GM11168 (cell line): ENCODE measurements at regions not wholly inside any gene's neighbourhood (a gene's known extent, or its start where the extent isn't known, plus 50 kb on each side); places are given as distances from the start of the nearest gene placed in this dataset.

Experiments
- in situ Hi-C: fragments of 300-500 bp; cut with MboI; formaldehyde crosslinking; loops from one replicate; pipeline ENCODE4 v1.12.0; 2022; ENCODE audit warnings: low sequenced_read_pairs; ENCODE audit not compliant: unreplicated experiment

DNA sequence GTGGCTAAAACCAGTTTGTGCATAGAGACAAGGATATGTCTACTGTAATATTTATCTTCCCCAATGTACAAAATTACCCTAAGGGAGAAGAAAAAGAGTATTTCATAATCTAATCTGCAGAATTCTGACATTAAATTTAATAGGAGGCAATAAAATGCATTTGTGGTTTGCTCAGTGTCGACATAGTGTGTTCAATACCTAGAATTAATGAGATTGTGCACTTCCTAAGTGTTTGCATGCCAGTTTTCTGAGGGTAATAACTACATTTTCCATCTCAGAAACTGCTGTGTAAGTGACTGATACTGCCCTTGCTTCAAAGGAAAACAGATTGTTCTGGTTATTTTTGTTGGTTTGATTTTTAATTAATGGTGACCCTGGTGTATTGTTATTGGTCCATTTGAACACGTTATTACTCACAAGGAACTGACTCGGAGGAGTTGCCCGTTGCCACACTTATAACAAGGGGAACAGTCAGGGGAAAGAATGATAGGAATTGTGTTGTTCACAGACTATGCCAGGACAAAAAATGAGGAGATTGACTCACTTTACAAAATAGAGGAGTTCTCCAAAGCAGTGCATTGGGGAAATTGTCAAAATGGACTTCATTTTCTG is 960.3 kb upstream of the TMEM132C start:
- in situ Hi-C loops, result no loop called here

DNA sequence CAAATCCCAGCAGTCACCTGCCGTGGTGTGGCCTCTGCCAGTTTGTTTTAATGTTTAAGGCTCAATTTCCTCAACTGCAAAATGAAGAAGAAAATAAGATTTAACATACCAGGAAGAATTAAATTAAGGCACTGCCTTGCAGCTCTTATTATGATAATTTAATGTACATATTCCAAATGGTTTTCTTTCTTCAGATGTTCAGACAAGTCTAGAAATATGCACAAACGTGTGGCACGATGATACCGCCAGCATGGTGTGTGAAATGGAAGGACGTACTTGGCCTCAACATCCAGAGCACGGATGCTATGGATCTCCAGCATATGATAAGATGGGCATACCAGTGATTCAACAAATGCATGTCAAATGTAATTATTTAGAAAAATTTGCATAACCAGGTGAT is 959.4 kb upstream of the TMEM132C start:
- in situ Hi-C loops, result no loop called here

DNA sequence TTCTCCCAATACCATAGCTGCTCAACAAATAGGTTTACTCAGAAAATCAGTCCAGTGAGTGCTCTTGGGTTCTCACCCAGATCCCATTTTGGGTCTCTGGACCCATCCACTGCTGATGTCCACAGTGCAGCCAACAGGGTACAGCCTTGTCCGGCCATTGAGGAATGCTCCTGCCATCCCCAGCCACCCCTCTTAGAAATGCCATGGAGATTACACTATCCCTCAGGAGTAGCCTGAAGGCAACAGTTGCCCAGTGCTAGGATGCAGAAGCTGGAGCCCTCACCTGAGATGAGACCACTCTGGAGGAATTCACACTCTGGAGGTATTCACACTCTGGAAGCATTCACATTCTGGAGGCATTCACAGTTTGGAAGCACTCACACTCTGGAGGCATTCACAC is 958.8 kb upstream of the TMEM132C start:
- in situ Hi-C loops, result no loop called here

DNA sequence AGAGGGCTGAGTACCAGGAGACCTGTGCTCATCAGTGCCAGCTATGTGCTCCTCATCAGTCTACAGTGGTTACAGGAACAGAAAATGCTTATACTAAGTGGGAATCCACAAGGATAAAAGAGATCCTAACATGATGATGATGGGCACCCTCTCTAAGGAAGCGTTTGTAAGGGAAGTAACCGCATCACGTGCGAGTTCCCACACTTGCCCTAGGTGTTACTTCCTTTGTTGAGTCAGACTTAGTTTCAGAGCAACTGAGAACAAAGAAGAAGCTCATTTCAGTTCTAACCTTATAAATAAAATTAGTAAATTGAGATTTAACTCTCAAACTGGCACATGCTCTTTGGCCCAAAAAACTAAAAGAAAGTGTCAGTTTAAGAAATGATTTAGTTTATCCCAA is 956.4 kb upstream of the TMEM132C start:
- in situ Hi-C loops, result no loop called here

DNA sequence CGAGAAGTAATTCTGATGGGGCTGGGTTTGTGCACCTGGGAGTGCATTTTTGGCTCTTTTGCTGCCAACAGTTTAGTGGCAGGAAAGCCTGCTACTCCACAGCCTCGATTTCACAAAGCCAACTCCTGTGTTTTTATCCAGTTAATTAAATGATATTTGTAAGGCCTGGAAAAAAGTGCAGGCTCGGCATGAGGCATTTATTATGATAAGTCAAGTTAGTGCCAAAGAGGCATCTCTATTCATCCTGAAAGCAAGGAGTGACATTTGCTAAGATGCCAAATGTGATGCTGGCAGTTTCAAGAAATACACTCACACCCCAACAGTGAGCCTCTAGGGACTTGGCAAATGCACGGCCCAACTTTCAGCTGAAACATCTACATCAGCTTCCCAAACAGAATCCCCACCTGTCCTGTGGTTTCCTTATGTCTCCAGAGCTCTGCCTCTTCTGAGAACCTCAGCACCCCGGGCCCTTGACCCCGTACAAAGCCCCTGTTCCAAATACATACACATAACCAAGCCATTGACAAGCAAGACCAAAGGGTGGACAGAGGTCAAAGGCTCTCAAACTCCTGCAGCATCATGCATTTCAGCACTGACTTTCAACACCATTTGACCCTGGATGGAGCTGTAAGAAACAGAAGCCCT is 955.1 kb upstream of the TMEM132C start:
- in situ Hi-C loops, result no loop called here

DNA sequence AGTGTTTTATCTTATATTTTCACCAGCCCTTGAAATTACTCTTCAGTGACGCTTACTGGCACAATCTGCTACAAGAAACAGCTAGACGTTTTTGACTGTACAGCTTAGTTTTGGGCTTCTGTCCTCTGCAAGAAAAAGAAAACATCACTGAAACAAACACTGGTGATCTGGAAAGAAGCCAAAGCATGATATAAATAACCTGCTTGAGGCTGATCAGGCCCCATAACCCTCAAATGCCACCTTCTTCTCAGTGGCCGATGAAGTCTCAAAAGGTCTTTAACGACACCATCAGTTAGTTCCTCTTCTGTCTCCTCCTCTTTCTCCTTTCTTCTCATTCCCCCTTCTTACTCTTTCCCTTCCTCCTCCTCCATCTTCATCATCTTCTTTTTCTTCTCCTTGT is 942.3 kb upstream of the TMEM132C start:
- in situ Hi-C loops, result no loop called here

DNA sequence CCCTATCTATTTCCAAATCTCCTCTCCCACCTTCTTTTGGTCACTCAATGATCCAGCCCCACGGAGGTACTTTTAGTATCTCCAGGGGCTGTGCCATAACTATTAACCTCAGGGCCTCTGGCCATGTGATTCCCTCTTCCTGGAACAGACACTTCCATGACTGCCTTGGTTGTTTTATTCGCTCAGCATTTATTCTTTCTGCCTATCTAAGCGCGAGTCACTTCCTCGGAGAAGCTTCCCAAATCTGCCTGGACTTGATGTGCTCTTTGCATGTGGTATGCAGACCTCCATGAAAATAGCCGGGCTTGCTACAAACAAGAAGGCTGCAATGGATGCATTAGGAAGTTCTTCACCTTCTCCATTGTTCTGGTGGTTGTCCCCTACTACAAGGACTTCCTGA is 939.0 kb upstream of the TMEM132C start:
- in situ Hi-C loops, result no loop called here

DNA sequence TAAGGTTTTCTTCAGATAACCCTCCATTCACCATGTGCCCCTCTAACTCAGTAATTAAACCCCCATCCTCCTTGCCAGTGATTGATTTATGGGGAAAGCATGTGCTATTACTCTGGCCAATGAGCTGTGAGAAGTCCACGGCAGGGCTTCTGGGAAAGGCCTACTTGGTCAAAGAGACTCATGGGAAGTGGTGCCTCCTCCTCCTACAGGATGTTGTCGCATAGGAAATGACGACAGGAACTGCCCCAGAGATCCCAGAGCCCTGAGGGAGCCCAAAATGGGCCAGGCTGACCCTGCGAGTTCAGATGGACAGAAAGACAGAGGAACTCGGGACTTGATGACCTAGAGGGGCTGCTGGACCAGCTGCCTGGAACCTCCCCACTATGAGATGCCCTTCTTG is 938.1 kb upstream of the TMEM132C start:
- in situ Hi-C loops, result no loop called here

DNA sequence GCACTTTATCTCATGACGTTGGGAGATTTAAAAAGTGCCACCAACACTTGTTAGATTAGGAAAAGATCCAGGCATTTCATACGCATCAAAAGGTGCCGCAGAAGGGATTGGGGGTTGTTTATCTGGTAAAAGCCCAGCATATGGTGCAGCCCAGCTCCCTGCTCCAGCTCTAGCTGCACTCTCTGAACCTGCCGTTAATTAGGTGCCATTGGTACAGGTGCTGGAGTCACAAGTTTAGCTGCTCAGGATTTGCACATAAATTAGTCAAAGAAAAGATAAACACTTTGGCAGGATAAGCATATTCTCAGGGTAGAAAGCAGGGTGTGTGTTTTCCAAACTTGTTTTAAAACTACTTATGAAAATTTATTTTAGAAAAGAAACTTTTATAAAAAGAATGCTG is 932.6 kb upstream of the TMEM132C start:
- in situ Hi-C loops, result no loop called here

DNA sequence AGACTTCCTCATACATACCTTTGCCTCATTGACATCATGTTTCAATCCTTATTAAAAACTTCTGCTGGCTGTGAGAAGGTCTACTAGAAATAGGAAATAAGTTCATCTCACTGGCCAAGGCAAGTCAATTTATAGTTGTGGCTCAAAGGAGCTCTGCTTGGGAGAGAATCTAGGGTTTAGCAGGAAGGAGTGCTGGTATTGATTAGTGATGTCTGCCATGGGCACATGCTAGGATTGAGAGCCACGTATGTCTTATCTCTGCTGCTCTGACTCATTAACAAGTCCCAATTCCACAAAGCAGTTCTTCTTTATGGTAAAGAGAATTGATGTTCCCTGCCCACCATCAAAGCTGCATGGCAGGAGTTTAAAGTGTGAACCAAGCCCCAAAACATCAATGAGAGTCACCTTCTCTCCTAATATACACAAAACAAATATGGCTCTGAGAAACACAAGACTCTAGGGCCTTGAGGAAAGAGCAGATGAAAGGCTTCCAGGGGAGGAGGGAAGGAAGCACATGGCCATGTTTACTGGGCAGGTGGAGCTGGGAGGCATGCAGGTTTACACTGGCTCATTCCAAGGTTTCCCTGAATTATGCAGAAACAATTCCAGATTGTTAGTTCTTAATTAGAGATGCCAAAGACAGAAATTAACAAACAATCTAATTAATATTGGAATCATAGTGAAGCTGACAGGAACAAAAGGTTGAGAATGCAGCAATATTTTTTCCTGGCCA is 931.9 kb upstream of the TMEM132C start:
- in situ Hi-C loops, result no loop called here

DNA sequence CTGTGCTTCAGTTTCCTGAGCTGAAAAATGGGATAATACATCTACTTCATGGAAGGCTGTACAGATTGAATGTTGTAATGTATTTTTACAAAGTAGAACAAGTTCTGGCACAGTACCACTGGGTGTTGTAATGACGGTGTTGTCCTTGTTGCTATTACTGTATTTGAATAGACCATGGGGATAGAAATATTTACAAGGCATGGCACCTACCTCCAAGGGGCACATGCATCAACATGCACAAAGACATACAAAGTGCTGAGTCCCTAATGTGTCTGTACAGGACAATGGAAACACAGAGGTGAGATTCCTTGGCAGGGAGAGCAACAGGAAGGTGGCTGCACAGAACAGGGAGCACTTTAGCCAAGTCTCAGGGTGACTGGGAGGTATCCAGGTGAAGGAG is 930.6 kb upstream of the TMEM132C start:
- in situ Hi-C loops, result no loop called here

DNA sequence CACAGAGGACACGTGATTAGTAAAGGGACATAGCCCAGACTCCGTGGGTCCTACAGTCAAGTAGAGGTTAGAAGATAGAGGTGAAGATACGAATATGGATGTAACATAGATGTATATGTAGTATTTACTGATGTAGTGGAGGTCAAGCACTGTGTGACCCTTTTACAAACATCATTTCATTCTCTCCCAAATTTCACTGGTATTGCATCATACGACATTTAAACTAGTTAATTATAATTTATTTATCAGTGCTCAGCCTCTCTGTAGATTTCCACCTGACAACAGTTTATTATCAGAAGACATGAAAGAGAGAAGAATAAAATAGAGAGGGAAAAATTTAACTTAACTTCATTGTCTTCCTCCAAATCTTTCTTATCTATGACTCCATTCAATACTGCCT is 927.9 kb upstream of the TMEM132C start:
- in situ Hi-C loops, result no loop called here

DNA sequence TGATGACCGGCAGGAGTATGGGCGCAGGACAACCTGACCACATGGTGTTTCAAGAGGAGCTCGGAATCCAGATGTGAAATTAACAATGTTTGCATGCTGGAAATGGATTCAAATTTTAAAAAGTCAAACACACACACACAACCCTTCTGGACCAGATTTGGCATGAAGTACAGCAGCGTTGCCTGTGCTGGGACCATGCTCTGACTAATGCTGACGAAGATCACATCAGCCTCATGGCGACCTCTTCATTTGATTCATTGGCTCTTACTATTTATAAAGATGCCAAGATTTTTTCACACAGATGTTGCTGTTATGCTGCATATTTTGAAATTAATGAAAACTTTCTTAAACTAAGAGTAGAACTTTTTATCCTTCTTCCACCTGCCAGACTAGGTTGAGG is 926.6 kb upstream of the TMEM132C start:
- in situ Hi-C loops, result no loop called here

DNA sequence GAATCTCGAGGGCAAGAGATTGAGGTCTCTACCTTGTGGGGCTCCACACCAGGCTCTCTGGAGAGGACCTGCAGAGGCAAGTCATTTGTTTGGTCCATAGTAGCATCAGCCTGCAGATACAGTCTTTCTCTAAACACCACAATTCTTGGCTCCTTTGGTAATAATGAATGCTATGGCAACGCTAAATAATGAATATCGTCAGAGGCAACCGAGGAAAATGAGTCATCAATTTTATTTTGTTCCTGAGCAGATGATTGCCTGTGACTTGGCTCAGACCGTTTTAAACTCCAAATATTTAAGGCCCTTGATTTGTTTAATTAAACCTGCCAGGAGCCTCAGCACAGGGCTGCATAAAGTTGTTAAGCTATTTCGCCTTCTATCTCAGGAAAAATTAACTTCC is 924.1 kb upstream of the TMEM132C start:
- in situ Hi-C loops, result no loop called here

DNA sequence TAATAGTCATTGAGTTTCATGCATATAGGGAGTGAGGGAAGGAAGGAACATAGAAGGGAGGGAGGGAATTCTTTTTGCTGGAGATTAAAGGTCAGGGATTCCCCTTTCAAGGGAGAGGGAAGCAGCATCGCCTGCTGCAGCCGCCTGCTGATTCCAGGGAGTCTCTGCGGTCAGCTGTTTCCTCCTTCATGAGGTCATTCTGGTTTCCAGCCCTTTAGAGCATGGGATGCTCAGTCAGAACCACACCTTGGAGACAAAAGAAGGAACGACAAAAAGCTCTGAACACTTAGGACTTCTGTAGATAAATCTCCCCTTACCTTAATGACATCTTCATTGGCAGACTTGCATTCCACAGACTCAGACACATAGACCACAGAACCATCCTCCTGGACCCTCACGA is 923.0 kb upstream of the TMEM132C start:
- in situ Hi-C loops, result no loop called here

DNA sequence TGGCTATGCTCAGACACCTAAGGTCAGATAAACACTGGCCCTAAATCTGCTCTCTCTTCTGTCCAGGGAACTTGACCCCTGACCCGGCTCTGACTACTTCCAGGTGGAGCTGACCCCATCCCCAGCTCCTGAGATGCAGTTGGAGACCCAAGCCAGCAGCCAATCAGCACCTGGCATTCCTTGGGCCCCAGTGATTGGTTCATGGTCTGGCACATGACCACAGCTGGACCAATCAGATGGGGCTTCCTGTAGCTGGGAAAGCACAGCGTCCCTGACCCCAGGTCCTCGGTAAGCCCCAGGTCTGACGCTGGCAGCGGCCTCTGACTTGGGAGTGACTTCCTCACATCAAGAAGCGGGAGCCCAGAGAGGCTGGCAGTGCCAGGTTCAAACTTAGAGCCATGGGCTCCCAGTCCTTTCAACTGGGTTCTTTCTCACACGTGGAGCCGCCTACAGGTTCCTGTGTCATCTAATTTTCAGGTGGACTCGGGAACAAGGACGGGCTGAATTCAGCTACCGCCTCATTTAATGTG is 915.4 kb upstream of the TMEM132C start:
- in situ Hi-C loops, result loop anchor here (25.0 kb wide), 2 partner anchors 239 to 439 kb away; no protein-coding TSS in a partner anchor

DNA sequence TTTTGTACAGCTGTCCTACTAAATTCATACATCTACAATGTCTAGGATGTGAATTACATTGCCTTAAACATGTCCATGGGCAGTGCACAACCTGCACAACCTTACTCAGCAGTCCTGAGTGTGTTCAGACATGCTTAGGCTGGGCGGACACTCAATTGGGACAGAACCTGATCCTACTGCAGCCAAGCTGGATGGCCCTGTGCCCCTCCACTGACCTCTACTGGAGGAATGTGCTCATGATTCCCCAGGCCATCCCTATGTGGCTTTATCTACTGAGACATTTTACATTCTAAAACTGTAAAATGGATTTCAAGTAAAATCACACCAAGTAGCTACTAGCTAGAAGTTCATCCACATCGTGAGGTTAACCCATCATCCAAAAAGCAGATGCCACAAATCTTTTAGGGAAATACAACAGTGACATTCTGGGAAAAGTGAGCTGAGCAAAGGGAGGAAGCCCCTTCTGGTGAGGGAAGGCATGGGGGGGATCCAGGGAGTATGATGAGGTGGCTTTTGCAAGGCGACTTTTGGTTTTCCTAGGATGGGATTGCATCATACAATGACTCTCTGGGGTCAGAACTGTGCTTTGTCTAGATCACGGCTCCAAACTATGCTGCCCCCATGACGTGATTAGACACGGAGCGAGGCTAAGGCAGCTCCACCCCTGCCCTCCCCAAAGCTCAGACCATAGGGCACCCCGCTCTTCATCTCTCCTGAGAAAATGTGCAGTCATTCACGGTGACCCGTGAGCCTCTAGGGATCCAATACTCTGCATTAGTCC is 911.7 kb upstream of the TMEM132C start:
- in situ Hi-C loops, result loop anchor here (25.0 kb wide), 2 partner anchors 243 to 443 kb away; no protein-coding TSS in a partner anchor

DNA sequence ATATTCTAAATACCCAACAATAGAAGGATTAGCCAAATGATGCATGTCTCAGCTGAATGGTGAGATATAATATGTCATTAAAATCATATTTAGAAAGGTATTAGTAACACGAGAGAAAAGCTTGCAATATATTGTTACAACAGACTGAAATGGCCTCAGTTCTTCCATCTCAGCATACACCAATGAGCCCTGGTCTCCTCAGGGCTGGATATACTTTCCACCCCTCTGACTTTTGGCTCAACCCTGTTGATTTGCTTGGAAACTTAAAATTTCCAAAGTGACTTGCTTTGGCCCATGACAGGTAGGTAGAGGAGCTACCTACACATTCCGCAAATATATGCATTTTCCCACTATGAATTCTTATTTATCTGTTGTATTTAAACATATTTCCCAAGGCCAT is 908.1 kb upstream of the TMEM132C start:
- in situ Hi-C loops, result loop anchor here (25.0 kb wide), 2 partner anchors 247 to 447 kb away; no protein-coding TSS in a partner anchor

DNA sequence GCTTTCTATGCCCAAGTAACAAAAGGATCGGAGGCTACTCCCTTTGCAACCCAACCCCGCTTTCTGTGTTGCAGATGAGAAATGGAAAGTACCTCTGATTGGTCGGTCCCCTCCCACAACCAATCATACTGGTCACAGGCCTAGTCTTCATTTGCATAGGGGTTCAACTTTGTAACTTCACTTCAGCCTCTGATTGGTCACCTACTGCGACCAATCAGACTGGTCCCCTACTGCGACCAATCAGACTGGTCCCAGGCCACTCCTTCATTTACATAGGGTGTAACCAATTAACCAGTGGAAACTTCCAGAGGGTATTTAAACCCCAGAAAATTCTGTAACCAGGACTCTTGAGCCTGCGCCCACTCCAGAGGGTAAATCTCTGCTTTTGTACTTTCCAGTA is 906.4 kb upstream of the TMEM132C start:
- in situ Hi-C loops, result loop anchor here (25.0 kb wide), 2 partner anchors 248 to 448 kb away; no protein-coding TSS in a partner anchor

DNA sequence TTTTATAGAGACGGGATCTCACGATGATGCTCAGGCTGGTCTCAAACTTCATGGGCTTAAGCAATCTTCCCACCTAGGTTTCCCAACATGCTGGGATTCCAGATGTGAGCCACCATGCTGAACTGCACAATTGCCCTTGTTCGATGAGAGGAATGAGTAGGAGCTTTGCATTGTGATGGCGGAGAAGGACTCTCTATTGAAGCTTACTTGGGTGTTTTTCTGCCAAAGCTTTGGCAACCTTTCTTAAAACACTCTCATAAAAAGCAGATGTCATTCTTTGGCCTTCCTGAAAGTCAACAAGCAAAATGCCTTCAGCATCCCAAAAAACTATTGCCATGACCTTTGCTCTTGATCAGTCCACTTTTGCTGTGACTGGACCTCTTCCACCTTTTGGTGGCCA is 904.8 kb upstream of the TMEM132C start:
- in situ Hi-C loops, result loop anchor here (25.0 kb wide), 2 partner anchors 250 to 450 kb away; no protein-coding TSS in a partner anchor
